ENCODE measurements at regions not wholly inside any gene's neighbourhood (a gene's known extent, or its start where the extent isn't known, plus 50 kb on each side); places are given as distances from the start of the nearest gene placed in this dataset.

- DNase-seq (ENCODE audit: low read depth): peak; percentile 28
These were observed 208.3 kb downstream of the PPP1R3A start for GRCh38 chr7:113710310-113711096.

GRCh38 chr7:113705439-113705838 is 213.4 kb downstream of the PPP1R3A start:
- no peak for DNase-seq (ENCODE audit: low read depth)

- no peak for DNase-seq (ENCODE audit: low read depth)
These were observed 220.1 kb downstream of the PPP1R3A start for GRCh38 chr7:113698556-113699220.

- no peak for DNase-seq (ENCODE audit: low read depth)
These were observed 224.7 kb downstream of the PPP1R3A start for GRCh38 chr7:113694149-113694548.

- DNase-seq (ENCODE audit: low read depth): no peak
These were observed 234.6 kb downstream of the PPP1R3A start for GRCh38 chr7:113684165-113684564.

- DNase-seq (ENCODE audit: low read depth): no peak
These were observed 241.0 kb downstream of the PPP1R3A start for GRCh38 chr7:113677811-113678210.

- DNase-seq (ENCODE audit: low read depth): no peak
These were observed 253.9 kb downstream of the PPP1R3A start for GRCh38 chr7:113664867-113665266.

- DNase-seq (ENCODE audit: low read depth): no peak
These were observed 259.4 kb downstream of the PPP1R3A start for GRCh38 chr7:113659416-113659815.

- DNase-seq (ENCODE audit: low read depth): no peak
These were observed 261.2 kb downstream of the PPP1R3A start for GRCh38 chr7:113657603-113658002.

- no peak for DNase-seq (ENCODE audit: low read depth)
These were observed 266.3 kb downstream of the PPP1R3A start for GRCh38 chr7:113652501-113652900.

- DNase-seq (ENCODE audit: low read depth): no peak
These were observed 269.3 kb downstream of the PPP1R3A start for GRCh38 chr7:113649556-113649955.

GRCh38 chr7:113639221-113639620 is 279.6 kb downstream of the PPP1R3A start:
- no peak for DNase-seq (ENCODE audit: low read depth)

- no peak for DNase-seq (ENCODE audit: low read depth)
These were observed 281.9 kb downstream of the PPP1R3A start for GRCh38 chr7:113636727-113637421.

- no peak for DNase-seq (ENCODE audit: low read depth)
These were observed 283.3 kb downstream of the PPP1R3A start for GRCh38 chr7:113635492-113635891.

- no peak for DNase-seq (ENCODE audit: low read depth)
These were observed 285.7 kb downstream of the PPP1R3A start for GRCh38 chr7:113633073-113633472.

GRCh38 chr7:113628948-113629847 is 289.6 kb downstream of the PPP1R3A start:
- no peak for DNase-seq (ENCODE audit: low read depth)

- no peak for DNase-seq (ENCODE audit: low read depth)
These were observed 293.2 kb downstream of the PPP1R3A start for GRCh38 chr7:113625494-113626102.

GRCh38 chr7:113622796-113623195 is 296.0 kb downstream of the PPP1R3A start:
- DNase-seq (ENCODE audit: low read depth): no peak

- no peak for DNase-seq (ENCODE audit: low read depth)
These were observed 308.2 kb downstream of the PPP1R3A start for GRCh38 chr7:113610572-113610971.

- no peak for DNase-seq (ENCODE audit: low read depth)
These were observed 310.0 kb downstream of the PPP1R3A start for GRCh38 chr7:113608782-113609181.

GRCh38 chr7:113606325-113606724 is 312.5 kb downstream of the PPP1R3A start:
- no peak for DNase-seq (ENCODE audit: low read depth)

All from activated T-cell treated with anti-CD3 and anti-CD28 coated beads for 24 hours (primary cell).